Tibial nerve (tissue), 4 donors: ENCODE measurements at regions not wholly inside any gene's neighbourhood (a gene's known extent, or its start where the extent isn't known, plus 50 kb on each side); places are given as distances from the start of the nearest gene placed in this dataset.

Experiments
- CTCF ChIP-seq, 5 experiments: fragments of 200-600 bp in 3 of 5; fragments of 450-650 bp in 2 of 5; sonication (generic) in 3 of 5; IDR thresholded peaks; one replicate each; pipeline ENCODE4 v1.5.1; 2016 to 2019; ENCODE audit warnings: antibody characterized with exemption in 5 of 5, mild to moderate bottlenecking in 3 of 5, moderate library complexity in 2 of 5
- EP300 ChIP-seq, 2 donors: sonication (generic); formaldehyde crosslinking; IDR thresholded peaks; one replicate each; pipeline ENCODE4 v1.6.1; 2017; ENCODE audit warnings: antibody characterized with exemption in 2 of 2, mild to moderate bottlenecking in 1 of 2
- POLR2A ChIP-seq, 2 donors: fragments of 450-650 bp; IDR thresholded peaks; one replicate each; pipeline ENCODE4 v1.6.1; 2017; ENCODE audit warnings: antibody characterized with exemption in 2 of 2, mild to moderate bottlenecking in 2 of 2, moderate library complexity in 2 of 2

- TF ChIP-seq CTCF (IDR thresholded peaks at IDR 0.05), result no peak
- TF ChIP-seq POLR2A (IDR thresholded peaks at IDR 0.05), result no peak
- no peak for TF ChIP-seq EP300 (IDR thresholded peaks at IDR 0.05)
Measured at GRCh38 chr4:180281724-180282123, 1961.5 kb upstream of the TENM3 start.
